Activated CD4-positive, alpha-beta T cell treated with anti-CD3 and anti-CD28 coated beads for 4 hours (primary cell): ENCODE measurements at regions not wholly inside any gene's neighbourhood (a gene's known extent, or its start where the extent isn't known, plus 50 kb on each side); places are given as distances from the start of the nearest gene placed in this dataset.
"Not testable (repeated sequence)": the region's sequence is repeated elsewhere in the genome, so short reads cannot be mapped to it uniquely, and the experiment has no call there.

Experiments used
- DNase-seq, 2 donors: peaks; one replicate each; pipeline ENCODE4 v3.0.0-alpha.2; 2020

GRCh38 chr6:133758815-133759335 lies 130.0 kb upstream of the TCF21 start:
- no peak for DNase-seq

- no peak for DNase-seq
Measured at GRCh38 chr6:133759524-133759923, 129.4 kb upstream of the TCF21 start.

GRCh38 chr6:133761706-133762105 lies 127.2 kb upstream of the TCF21 start:
- DNase-seq, result no peak

GRCh38 chr6:133764008-133764753 lies 124.7 kb upstream of the TCF21 start:
- DNase-seq, result no peak

- DNase-seq, result no peak
Measured at GRCh38 chr6:133764754-133765208, 124.1 kb upstream of the TCF21 start.

- DNase-seq, result no peak
Measured at GRCh38 chr6:133767357-133767970, 121.4 kb upstream of the TCF21 start.

- no peak for DNase-seq
Measured at GRCh38 chr6:133768656-133769295, 120.1 kb upstream of the TCF21 start.

GRCh38 chr6:133769463-133769862 lies 119.5 kb upstream of the TCF21 start:
- no peak for DNase-seq

- DNase-seq, result no peak
Measured at GRCh38 chr6:133772567-133772966, 116.3 kb upstream of the TCF21 start.

GRCh38 chr6:133773776-133774175 lies 115.1 kb upstream of the TCF21 start:
- DNase-seq, result no peak

- DNase-seq, result no peak
Measured at GRCh38 chr6:133774356-133774755, 114.6 kb upstream of the TCF21 start.

- no peak for DNase-seq
Measured at GRCh38 chr6:133778414-133779130, 110.3 kb upstream of the TCF21 start.

- DNase-seq, result no peak
Measured at GRCh38 chr6:133779916-133780695, 108.8 kb upstream of the TCF21 start.

GRCh38 chr6:133786016-133786415 lies 102.9 kb upstream of the TCF21 start:
- no peak for DNase-seq

GRCh38 chr6:133787122-133787521 lies 101.8 kb upstream of the TCF21 start:
- DNase-seq, result no peak

GRCh38 chr6:133787859-133788505 lies 100.9 kb upstream of the TCF21 start:
- no peak for DNase-seq

- no peak for DNase-seq
Measured at GRCh38 chr6:133788556-133788955, 100.4 kb upstream of the TCF21 start.

GRCh38 chr6:133789449-133789848 lies 99.5 kb upstream of the TCF21 start:
- DNase-seq, result not testable (repeated sequence)

- not testable (repeated sequence) for DNase-seq
Measured at GRCh38 chr6:133790756-133791155, 98.2 kb upstream of the TCF21 start.

GRCh38 chr6:133795051-133795450 lies 93.9 kb upstream of the TCF21 start:
- DNase-seq, result not testable (repeated sequence)

GRCh38 chr6:133796235-133796634 lies 92.7 kb upstream of the TCF21 start:
- DNase-seq, result no peak

GRCh38 chr6:133799043-133799442 lies 89.9 kb upstream of the TCF21 start:
- no peak for DNase-seq
